NCI-H1092 (cell line): ENCODE measurements at regions not wholly inside any gene's neighbourhood (a gene's known extent, or its start where the extent isn't known, plus 50 kb on each side); places are given as distances from the start of the nearest gene placed in this dataset.

Experiments
- DNase-seq: peaks from one replicate; lab custom pipeline; 2025; lab: John Stamatoyannopoulos, UW

DNA sequence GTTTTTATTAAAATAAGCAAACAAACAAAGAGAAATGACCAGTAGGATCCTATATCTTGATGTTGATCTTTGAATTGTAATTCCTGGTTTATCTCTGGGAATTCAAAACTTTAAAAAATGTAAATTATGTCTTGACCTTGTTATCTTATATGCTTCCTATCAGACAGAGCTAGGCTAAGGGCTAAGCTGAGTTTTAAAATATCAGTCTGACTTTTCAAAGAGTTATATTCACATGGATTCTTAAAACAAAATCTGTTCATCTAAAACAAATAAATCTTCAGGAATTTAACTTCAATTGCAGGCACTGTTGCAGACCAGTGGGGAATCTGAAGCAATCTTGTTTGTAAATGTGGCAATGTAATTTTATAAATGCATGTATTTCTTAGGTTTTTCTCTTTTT, 1144.1 kb downstream of the LRFN5 start:
- DNase-seq: no peak

DNA sequence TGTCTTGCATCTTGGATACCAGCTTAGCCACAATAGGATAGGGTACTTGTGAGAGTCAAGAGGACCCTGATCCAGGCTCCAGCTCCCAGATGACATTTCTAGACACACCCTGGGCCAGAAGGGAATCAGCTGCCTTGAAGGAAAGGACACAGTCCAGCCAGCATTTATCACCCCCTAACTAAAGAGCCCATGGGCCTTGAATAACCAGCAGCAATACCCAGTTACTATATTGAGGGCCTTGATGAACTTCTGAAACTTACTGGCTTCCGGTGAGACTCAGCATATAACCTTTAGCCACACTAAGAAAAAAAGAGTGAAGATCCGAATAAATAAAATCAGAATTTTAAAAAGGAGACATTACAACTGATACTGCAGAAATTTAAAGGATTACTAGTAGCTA, 1135.4 kb downstream of the LRFN5 start:
- no peak for DNase-seq

DNA sequence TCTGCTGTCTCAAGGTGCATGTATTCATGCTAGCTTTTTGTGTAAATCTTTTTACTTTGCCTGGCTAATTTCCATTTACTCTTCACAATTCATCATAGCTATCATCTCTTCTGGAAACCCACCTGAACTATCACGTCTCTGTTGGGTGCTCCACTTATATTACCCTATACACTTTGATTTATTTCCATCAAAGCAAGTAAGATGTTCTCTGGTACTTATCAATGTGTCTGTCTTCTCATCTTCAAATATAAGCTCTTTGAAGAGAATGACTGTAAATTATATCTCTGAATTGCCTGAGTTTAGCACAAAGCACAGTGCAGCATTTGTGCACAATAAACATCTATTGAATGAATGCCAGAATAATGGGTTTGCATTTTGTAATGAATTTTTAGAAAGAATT, 1129.7 kb downstream of the LRFN5 start:
- DNase-seq: no peak

DNA sequence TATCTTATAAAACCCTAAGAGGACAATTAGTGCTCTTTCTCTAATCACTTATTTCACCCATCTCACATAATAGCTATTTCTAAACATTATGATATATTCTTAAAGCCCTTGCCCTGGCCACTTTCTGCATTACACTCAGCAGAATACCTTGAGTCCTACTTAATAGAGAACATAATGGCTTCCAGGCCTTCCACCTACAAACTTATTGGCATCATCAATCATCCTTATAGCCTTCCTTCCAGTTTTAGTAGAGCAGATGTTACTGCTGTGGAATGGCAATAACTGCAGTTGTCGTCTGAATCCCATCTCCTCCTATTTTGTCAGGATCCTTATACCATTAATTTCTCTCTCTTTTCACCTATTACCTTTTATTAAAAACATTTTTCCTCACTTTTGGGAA, 1127.4 kb downstream of the LRFN5 start:
- DNase-seq: no peak

DNA sequence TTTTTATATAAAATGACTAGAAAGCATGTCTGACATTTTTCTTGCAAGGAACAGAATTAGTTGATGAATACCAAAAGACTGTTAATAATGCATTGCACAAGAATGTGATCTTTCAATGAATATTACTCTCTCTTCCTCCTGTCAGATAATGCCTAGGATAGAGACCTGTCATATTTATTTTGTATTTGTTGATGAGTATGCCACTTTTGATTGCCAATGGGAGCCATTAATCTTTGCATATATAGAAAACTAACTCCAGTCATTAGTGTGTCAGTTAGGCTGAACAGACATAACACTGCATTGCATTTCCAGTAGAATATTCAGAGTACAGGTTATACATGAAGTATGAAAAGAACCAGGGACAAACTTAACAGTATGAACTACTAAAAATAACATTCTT, 1125.3 kb downstream of the LRFN5 start:
- DNase-seq: no peak

- no peak for DNase-seq
These were observed 1124.8 kb downstream of the LRFN5 start for GRCh38 chr14:42731480-42731879.

- DNase-seq: no peak
These were observed 1123.0 kb downstream of the LRFN5 start for GRCh38 chr14:42729681-42730080.

GRCh38 chr14:42719391-42719790, 1112.7 kb downstream of the LRFN5 start:
- peak; percentile 99 for DNase-seq

- no peak for DNase-seq
These were observed 1108.6 kb downstream of the LRFN5 start for GRCh38 chr14:42715316-42715715.

DNA sequence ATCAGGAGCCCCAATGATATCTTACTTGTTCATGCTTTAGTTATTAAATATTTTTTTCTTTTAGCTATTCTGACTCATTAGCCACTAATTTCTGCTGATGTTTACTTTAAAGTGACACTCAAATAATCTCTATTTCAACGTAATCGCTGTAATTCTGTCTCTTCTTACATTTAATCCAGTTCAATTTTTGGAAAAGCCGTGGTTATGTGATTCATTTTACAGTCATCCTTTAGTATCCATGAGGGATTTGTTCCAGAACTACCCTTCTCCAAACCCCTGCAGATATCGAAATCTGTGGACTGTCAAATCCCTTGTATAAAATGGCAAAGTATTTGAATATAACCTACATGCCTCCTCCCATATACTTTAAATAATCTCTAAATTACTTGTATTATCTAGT, 1103.4 kb downstream of the LRFN5 start:
- no peak for DNase-seq

DNA sequence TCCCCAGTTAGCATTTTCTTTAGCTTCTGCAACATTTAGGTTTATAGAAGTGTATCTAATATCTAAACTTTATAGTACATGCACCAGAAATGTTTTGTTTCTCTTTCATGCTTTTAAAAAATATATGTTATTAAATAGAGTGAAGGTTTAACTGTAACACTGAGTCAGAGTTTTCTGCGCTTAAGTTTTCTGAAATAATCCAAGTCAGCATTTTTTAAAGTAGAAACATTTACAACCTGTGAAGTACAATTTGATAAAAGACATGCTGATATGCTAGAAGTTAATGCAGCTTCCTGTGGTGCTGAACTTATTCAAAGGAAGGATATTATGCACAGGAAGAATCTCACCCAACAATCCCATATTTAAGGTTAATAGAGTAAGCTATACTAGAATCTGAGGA, 1096.8 kb downstream of the LRFN5 start:
- DNase-seq: no peak

GRCh38 chr14:42687421-42687820, 1080.7 kb downstream of the LRFN5 start:
- DNase-seq: no peak

- DNase-seq: no peak
These were observed 1077.0 kb downstream of the LRFN5 start for GRCh38 chr14:42683707-42684106.

DNA sequence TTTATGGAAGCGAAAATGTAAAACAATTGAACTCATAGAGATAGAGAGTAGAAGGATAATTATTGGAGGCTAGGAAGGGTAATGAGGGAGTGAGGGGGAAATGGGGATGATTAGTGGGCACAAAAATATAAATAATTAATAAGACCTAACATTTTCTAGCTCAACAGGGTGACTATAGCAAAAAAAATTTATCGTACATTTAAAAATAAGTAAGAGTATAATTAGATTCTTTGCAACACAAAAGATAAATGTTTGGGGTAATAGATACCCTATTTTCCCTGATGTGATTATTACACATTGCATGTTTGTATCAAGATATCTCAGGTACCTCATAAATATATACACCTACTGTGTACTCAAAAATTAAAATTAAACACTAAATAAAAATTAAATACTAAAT, 1070.0 kb downstream of the LRFN5 start:
- no peak for DNase-seq

DNA sequence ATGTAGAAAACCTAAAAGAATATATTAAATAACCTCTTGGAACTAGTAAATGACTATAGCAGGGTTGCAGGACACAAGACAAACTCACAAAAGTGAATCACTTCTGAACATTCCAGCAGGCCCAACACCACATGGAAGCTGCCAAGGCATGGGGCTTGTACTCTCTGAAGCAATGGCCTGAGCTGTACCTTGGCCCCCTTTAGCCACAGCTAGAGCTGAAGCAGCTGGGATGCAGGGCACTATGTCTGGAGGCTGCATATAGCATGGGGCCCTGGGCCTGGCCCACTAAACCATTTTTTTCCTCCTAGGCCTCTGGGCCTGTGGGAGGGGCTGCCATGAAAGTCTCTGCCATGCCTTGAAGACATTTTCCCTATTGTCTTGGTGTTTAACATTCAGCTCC, 1067.3 kb downstream of the LRFN5 start:
- DNase-seq: no peak

DNA sequence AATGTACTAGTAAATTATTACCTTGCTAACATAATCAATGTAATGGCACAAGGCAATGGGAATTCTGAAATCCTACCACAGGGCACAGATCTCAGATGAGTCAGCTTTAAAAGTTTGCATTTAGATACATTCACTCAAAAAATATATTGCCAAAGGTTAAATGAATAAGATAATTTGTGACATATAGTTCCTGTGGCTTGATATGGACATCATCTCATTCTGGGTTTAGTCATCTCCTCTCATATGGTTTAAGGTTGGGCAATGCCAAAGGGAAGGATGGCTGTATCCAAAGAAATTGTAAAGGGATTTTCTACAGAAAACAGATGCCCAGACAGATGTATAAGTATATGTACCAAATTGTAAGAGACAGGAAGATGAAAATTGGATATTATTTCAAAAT, 1065.0 kb downstream of the LRFN5 start:
- no peak for DNase-seq

DNA sequence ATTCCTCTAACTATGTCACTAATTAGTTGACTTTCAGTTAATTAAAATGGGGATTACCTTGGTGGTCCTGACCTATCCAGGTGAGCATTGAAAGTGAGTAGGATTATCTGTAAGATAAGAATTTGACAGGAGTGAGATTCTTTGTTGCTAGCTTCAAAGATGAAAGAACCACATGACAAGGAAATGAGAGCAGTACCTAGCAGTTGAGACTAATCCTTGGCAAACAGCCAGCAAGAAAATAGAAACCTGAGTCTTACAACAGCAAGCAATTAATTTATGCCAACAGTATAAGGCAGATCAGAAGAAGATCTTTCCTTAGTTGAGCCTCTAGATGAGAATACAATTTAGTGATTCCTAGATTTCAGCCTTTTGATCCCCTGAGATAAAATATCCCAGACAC, 1058.4 kb downstream of the LRFN5 start:
- no peak for DNase-seq

DNA sequence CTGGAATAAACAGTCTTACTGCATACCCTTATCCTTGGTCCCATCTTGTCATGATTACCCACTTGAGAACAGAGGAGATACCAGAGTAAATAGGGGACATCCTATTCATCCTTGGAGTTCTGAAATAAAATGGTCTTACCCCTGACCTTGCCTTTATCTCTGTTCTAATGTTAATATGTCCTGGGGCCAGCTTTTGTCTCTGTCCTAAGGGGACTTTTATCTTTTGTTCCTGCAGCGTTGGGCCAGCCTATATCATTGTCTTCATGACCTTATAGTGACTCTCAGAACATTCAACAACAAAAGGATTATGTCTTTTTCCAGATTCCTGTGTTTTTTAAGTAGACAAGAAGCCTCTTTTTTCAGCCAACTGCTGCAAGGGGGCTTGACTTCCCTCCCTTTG, 1057.5 kb downstream of the LRFN5 start:
- DNase-seq: no peak

DNA sequence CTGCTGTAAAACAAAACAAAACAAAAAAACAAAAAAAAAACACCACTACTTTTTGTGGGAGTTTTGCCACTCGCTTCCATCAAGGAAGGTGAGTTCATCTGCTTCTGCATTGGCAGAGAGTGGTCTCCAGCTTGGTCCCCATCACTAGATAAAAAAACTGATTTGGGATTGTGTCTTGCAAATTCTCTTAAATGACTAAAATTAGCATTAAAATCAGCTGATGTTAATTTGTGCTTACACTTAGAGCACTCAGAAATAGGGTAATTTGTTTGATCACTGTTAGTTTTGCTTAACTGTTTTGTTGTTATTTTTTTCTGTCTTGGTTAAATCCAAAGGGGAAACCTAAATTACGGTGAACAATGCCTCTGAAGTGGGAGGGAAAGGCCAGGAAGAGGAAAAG, 1048.0 kb downstream of the LRFN5 start:
- no peak for DNase-seq

- no peak for DNase-seq
These were observed 1036.1 kb downstream of the LRFN5 start for GRCh38 chr14:42642787-42643186.

GRCh38 chr14:42633504-42634095, 1026.9 kb downstream of the LRFN5 start:
- DNase-seq: no peak

GRCh38 chr14:42629553-42629952, 1022.9 kb downstream of the LRFN5 start:
- DNase-seq: no peak

- DNase-seq: no peak
These were observed 1021.9 kb downstream of the LRFN5 start for GRCh38 chr14:42628602-42629001.

- DNase-seq: no peak
These were observed 1020.3 kb downstream of the LRFN5 start for GRCh38 chr14:42626986-42627385.
